Psoas muscle (tissue), 7 donors: ENCODE measurements at regions not wholly inside any gene's neighbourhood (a gene's known extent, or its start where the extent isn't known, plus 50 kb on each side); places are given as distances from the start of the nearest gene placed in this dataset.
A peak's percentile ranks its signal among the peaks of the same experiment; 100 is the strongest.
"Not testable (repeated sequence)": the region's sequence is repeated elsewhere in the genome, so short reads cannot be mapped to it uniquely, and the experiment has no call there.

Source experiments
- ATAC-seq, 4 donors: fragments of 200-7000 bp; cut with Tn5 transposase; one replicate each; pipeline ENCODE4 v1.9.1; 2020; ENCODE audit warnings: moderate library complexity in 3 of 4, mild to moderate bottlenecking in 2 of 4
- DNase-seq, 2 donors: peaks; one replicate each; pipeline ENCODE4 v3.0.0-alpha.2; 2020
- H3K27ac ChIP-seq: fragments of 200-600 bp; one replicate; pipeline ENCODE4 v1.8.0; 2022
- H3K27me3 ChIP-seq, 3 donors: fragments of 200-600 bp in 1 of 3; one replicate each; pipeline versions ENCODE4 v1.6.1 to v1.8.0; 2013 to 2022; ENCODE audit warnings: low read length in 2 of 3, mild to moderate bottlenecking in 2 of 3, moderate library complexity in 1 of 3; ENCODE audit not compliant: insufficient read depth in 3 of 3
- H3K36me3 ChIP-seq, 2 donors: fragments of 200-600 bp in 1 of 2; one replicate each; pipeline versions ENCODE4 v1.6.1 to v1.8.0; 2013 to 2022; ENCODE audit warnings: low read depth in 1 of 2, mild to moderate bottlenecking in 1 of 2, moderate library complexity in 1 of 2; ENCODE audit not compliant: insufficient read depth in 1 of 2
- H3K4me1 ChIP-seq: fragments of 200-600 bp; one replicate; pipeline ENCODE4 v1.8.0; 2022
- H3K4me3 ChIP-seq: fragments of 200-600 bp; one replicate; pipeline ENCODE4 v1.8.0; 2022; ENCODE audit warnings: mild to moderate bottlenecking
- H3K9me3 ChIP-seq: fragments of 200-600 bp; one replicate; pipeline ENCODE4 v1.8.0; 2022
- CTCF ChIP-seq: fragments of 200-600 bp; IDR thresholded peaks from one replicate; pipeline ENCODE4 v1.8.0; 2022; ENCODE audit warnings: antibody characterized with exemption
- WGBS, 3 donors: extraction: QIAGEN DNeasy Blood & Tissue Kit; methylation state at CpG; one replicate each; pipeline versions ENCODE4 v1.1.6 to v1.1.7; 2013; 5-methylcytosine and 5-hydroxymethylcytosine counted together
- intact Hi-C, 2 donors: fragments of 100-400 bp; cut with DNase I; formaldehyde crosslinking; loops; one replicate each; pipeline versions ENCODE4 v1.11.0 to v1.14.2; 2022
- donor health status: healthy with polysubstance abuse.
- donor health status: DM: no; HTN: no; CAD: no; lungs with moderate emphysema.
- donor health status: Bipolar disorder and iron deficiency.
- donor health status: healthy.
- donor health status: DM: yes; HTN: yes; CAD: no.
- donor health status: DM: no; HTN: no; CAD: no.
- donor health status: DM: yes; HTN: yes; CAD: no.

GRCh38 chr4:151486168-151486567 lies 77.2 kb downstream of the FHIP1A start:
- Histone ChIP-seq H3K9me3 (peaks cover 7% of the 10 kb centered on the region), H3K4me1 (peaks cover 16% of the 10 kb centered on the region), H3K4me3 (no peak overlapping the region), H3K27me3 (no peaks in the 10 kb centered on the region), H3K36me3 (no peaks in the 10 kb centered on the region), H3K27ac (peak overlapping the region; percentile 66)
- ATAC-seq (peak; percentile 15 to 35 (median 26)), DNase-seq (no peak)
- TF ChIP-seq CTCF, result no peak
- intact Hi-C loops, result no loop called here
- 58 to 74% (median 70%) methylated on average over 3 of the region's 3 CpGs for WGBS, 3 donors

- no peak overlapping the region for H3K27ac ChIP-seq
- peaks cover 12% of the 10 kb centered on the region for H3K9me3 ChIP-seq
- TF ChIP-seq CTCF, result no peak
- 83 to 87% (median 86%) methylated on average over 3 of the region's 3 CpGs for WGBS, 3 donors
- intact Hi-C loops, result loop anchor here in 1 of 2 donors (1.0 kb wide), 1 partner anchor 43 kb away; no protein-coding TSS in a partner anchor
- no peak for ATAC-seq
- no peak overlapping the region for H3K4me3 ChIP-seq
- DNase-seq, result no peak
- H3K36me3 ChIP-seq, result no peaks in the 10 kb centered on the region
- no peaks in the 10 kb centered on the region for H3K27me3 ChIP-seq
- peaks cover 8% of the 10 kb centered on the region for H3K4me1 ChIP-seq
Observed at GRCh38 chr4:151488968-151489367, 80.0 kb downstream of the FHIP1A start.

GRCh38 chr4:151489462-151490203 lies 80.7 kb downstream of the FHIP1A start:
- H3K27ac ChIP-seq, result no peak overlapping the region
- H3K4me1 ChIP-seq, result peaks cover 4% of the 10 kb centered on the region
- WGBS, 3 donors, result 83 to 86% (median 84%) methylated on average over 9 of the region's 9 CpGs
- H3K36me3 ChIP-seq, result no peaks in the 10 kb centered on the region
- no peak for ATAC-seq
- intact Hi-C loops, result loop anchor here in 1 of 2 donors (1.0 kb wide), 1 partner anchor 43 kb away; no protein-coding TSS in a partner anchor
- no peaks in the 10 kb centered on the region for H3K27me3 ChIP-seq
- H3K4me3 ChIP-seq, result no peak overlapping the region
- no peak for TF ChIP-seq CTCF
- peaks cover 18% of the 10 kb centered on the region for H3K9me3 ChIP-seq
- no peak for DNase-seq

GRCh38 chr4:151495612-151496011 lies 86.6 kb downstream of the FHIP1A start:
- H3K9me3 ChIP-seq, result peaks cover 25% of the 10 kb centered on the region
- ATAC-seq (peak; percentile 71 to 96 (median 86)), DNase-seq (peak in 1 of 2 donors; percentile 58)
- H3K4me3 ChIP-seq, intact Hi-C loops, H3K36me3 ChIP-seq, H3K27me3 ChIP-seq: not testable (repeated sequence)
- peaks cover 15% of the 10 kb centered on the region for H3K4me1 ChIP-seq
- whole genome bisulfite sequencing, 3 donors, result 26 to 47% (median 32%) methylated on average over 3 of the region's 3 CpGs
- peak overlapping the region; percentile 66 for H3K27ac ChIP-seq

GRCh38 chr4:151511548-151511947 lies 102.6 kb downstream of the FHIP1A start:
- H3K9me3 ChIP-seq, ATAC-seq, H3K36me3 ChIP-seq, H3K4me3 ChIP-seq, DNase-seq, H3K4me1 ChIP-seq, H3K27me3 ChIP-seq, intact Hi-C loops, H3K27ac ChIP-seq: not testable (repeated sequence)
- WGBS, 3 donors, result 92 to 96% (median 96%) methylated on average over 6 to 11 of the region's 11 CpGs
